PC-9 (cell line): ENCODE measurements at regions not wholly inside any gene's neighbourhood (a gene's known extent, or its start where the extent isn't known, plus 50 kb on each side); places are given as distances from the start of the nearest gene placed in this dataset.

Experiments
- BruUV-seq: library from RNA; stranded (reverse); fragments of 400-500 nt; replicated peaks from 2 replicates; lab custom pipeline; 2021; lab: Mats Ljungman, UMichigan
- CTCF ChIA-PET: fragments of 300-600 bp; sonication (Branson Sonifier 250); formaldehyde crosslinking; loops from one replicate; lab custom pipeline; 2022; ENCODE audit warnings: antibody characterized with exemption; lab: Charles Lee
- POLR2A ChIA-PET: fragments of 300-600 bp; sonication (Branson Sonifier 250); formaldehyde crosslinking; loops from one replicate; lab custom pipeline; 2022; ENCODE audit warnings: antibody characterized with exemption; ENCODE audit not compliant: unreplicated experiment; lab: Charles Lee
- DNase-seq, 2 experiments: peaks; one replicate each; pipeline versions ENCODE4 v3.0.0 to v3.0.0-alpha.2; 2015 to 2022; ENCODE audit warnings: mixed read lengths in 1 of 2
- H2AFZ ChIP-seq: fragments of 200-600 bp; sonication (generic); 2 replicates; pipeline ENCODE4 v1.8.1; 2017; ENCODE audit warnings: antibody characterized with exemption
- H3F3A ChIP-seq: fragments of 200-600 bp; sonication (generic); 2 replicates; pipeline ENCODE4 v1.8.1; 2017; ENCODE audit warnings: antibody characterized with exemption, mild to moderate bottlenecking, low read depth; ENCODE audit not compliant: insufficient read depth
- H3K27ac ChIP-seq: fragments of 200-600 bp; sonication (generic); 2 replicates; pipeline ENCODE4 v1.6.1; 2016; ENCODE audit warnings: mixed run types
- H3K27me3 ChIP-seq: fragments of 200-600 bp; sonication (generic); 2 replicates; pipeline ENCODE4 v1.6.1; 2016; ENCODE audit warnings: low read depth, mixed run types; ENCODE audit not compliant: insufficient read depth
- H3K36me3 ChIP-seq: fragments of 200-600 bp; sonication (generic); 2 replicates; pipeline ENCODE4 v1.6.1; 2016; ENCODE audit warnings: low read depth, mixed run types
- H3K4me1 ChIP-seq: fragments of 200-600 bp; sonication (generic); replicated peaks from 2 replicates; pipeline ENCODE4 v1.6.1; 2016; ENCODE audit warnings: mixed run types; ENCODE audit not compliant: insufficient read depth
- H3K4me2 ChIP-seq: fragments of 200-600 bp; sonication (generic); 2 replicates; pipeline ENCODE4 v1.6.1; 2017; ENCODE audit warnings: mixed run types
- H3K4me3 ChIP-seq: fragments of 200-600 bp; sonication (generic); 2 replicates; pipeline ENCODE4 v1.6.1; 2016; ENCODE audit warnings: mixed run types
- H3K79me2 ChIP-seq: fragments of 200-600 bp; sonication (generic); 2 replicates; pipeline ENCODE4 v1.6.1; 2017; ENCODE audit warnings: low read depth, mixed run types
- H3K9me2 ChIP-seq: fragments of 200-600 bp; sonication (generic); 2 replicates; pipeline ENCODE4 v1.8.1; 2017; ENCODE audit warnings: mild to moderate bottlenecking; ENCODE audit not compliant: insufficient read depth
- H3K9me3 ChIP-seq: fragments of 200-600 bp; sonication (generic); 2 replicates; pipeline ENCODE4 v1.8.1; 2016; ENCODE audit warnings: low read depth; ENCODE audit not compliant: insufficient read depth
- H4K20me1 ChIP-seq: fragments of 200-600 bp; sonication (generic); 2 replicates; pipeline ENCODE4 v1.8.1; 2017; ENCODE audit not compliant: insufficient read depth
- EZH2 ChIP-seq: fragments of 200-600 bp; sonication (generic); IDR thresholded peaks from 2 replicates; pipeline ENCODE4 v1.8.0; 2017; ENCODE audit warnings: antibody characterized with exemption, low read depth
- intact Hi-C: fragments of 100-400 bp; cut with micrococcal nuclease; formaldehyde crosslinking; loops from one replicate; pipeline ENCODE4 v1.10.0; 2022; ENCODE audit not compliant: unreplicated experiment
- TF ChIP-seq, protein P1 (sequence below): fragments of 200-600 bp; sonication (generic); conservative IDR thresholded peaks from 2 replicates; pipeline ENCODE4 v1.6.1; 2017; ENCODE audit warnings: mixed run types, antibody characterized with exemption, mild to moderate bottlenecking, moderate library complexity

DNA sequence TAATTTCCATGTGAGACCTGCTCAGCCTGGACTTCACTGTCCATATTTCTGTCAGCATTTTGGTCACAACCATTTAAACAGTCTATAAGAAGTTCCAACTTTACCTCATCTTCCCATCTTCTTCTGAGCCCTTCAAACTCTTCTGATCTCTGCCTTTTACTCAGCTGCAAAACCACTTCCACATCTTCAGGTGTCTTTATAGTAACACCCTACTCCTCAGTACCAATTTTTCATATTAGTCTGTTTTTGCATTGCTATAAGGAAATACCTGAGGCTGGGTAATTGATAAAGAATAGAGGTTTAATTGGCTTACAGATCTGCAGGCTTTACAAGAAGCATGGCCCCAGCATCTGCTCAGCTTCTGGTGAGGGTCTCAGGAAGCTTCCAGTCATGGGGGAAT, 1648.9 kb upstream of the SLC10A2 start:
- Histone ChIP-seq H4K20me1 (no peaks in the 10 kb centered on the region), H3K4me3 (no peak overlapping the region), H3K36me3 (no peaks in the 10 kb centered on the region), H3K9me3 (no peaks in the 10 kb centered on the region), H3K4me1 (no peaks in the 10 kb centered on the region), H3K4me2 (no peak overlapping the region), H3F3A (no peaks in the 10 kb centered on the region), H3K79me2 (no peaks in the 10 kb centered on the region), H3K27ac (no peak overlapping the region), H3K9me2 (no peaks in the 10 kb centered on the region), H3K27me3 (no peaks in the 10 kb centered on the region), H2AFZ (0 out of 2 replicates have a peak overlapping the region, but pooled peaks have one; percentile 42)
- no peak for DNase-seq
- no TSS peak for BruUV-seq
- POLR2A ChIA-PET = interaction anchor here (0.7 kb wide), 1 partner anchor 11 kb away, joined by 3 read pairs; no protein-coding TSS in a partner anchor
- CTCF ChIA-PET = no interaction called here
- intact Hi-C loops = no loop called here
- TF ChIP-seq, protein P1, sequence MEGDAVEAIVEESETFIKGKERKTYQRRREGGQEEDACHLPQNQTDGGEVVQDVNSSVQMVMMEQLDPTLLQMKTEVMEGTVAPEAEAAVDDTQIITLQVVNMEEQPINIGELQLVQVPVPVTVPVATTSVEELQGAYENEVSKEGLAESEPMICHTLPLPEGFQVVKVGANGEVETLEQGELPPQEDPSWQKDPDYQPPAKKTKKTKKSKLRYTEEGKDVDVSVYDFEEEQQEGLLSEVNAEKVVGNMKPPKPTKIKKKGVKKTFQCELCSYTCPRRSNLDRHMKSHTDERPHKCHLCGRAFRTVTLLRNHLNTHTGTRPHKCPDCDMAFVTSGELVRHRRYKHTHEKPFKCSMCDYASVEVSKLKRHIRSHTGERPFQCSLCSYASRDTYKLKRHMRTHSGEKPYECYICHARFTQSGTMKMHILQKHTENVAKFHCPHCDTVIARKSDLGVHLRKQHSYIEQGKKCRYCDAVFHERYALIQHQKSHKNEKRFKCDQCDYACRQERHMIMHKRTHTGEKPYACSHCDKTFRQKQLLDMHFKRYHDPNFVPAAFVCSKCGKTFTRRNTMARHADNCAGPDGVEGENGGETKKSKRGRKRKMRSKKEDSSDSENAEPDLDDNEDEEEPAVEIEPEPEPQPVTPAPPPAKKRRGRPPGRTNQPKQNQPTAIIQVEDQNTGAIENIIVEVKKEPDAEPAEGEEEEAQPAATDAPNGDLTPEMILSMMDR = no peak
- TF ChIP-seq EZH2 = no peak

DNA sequence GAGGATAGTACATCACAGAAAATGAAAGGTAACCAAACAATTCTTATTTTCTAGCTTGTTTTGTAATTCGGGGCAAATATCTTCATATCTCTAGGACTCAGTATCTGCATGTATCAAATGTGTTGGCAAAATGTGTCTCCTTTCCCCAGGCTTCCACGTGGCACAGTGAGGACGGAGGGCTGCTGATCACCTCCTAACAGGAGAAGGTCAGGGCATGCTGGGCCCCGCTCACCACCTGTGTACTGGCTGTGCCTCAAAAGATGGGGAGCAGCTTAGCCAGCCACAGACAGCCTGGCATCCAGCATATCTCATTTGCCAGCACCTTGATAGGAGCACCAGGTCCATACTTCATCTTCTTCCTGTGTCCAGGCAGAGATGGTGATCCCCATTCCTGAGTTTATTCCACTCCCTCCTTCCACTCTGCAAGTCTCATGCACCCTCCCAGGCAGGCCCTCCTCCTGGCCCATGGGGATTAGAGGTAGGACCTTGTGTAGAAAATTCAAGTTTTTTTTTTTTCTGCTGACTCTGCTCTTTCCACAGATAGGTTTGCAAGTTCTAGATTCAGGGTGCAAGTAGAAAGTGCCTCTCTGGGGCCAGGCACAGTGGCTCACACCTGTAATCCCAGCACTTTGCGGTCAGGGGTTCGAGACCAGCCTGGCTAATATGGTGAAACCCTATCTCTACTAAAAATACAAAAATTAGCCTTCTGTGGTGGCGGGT, 1639.0 kb upstream of the SLC10A2 start:
- Histone ChIP-seq H3K36me3 (no peaks in the 10 kb centered on the region), H3K79me2 (no peaks in the 10 kb centered on the region), H3K9me3 (no peaks in the 10 kb centered on the region), H3K27ac (no peak overlapping the region), H3K27me3 (no peaks in the 10 kb centered on the region), H4K20me1 (no peaks in the 10 kb centered on the region), H3K9me2 (no peaks in the 10 kb centered on the region), H3K4me1 (no peaks in the 10 kb centered on the region), H3F3A (no peaks in the 10 kb centered on the region), H2AFZ (no peak overlapping the region), H3K4me2 (no peak overlapping the region), H3K4me3 (no peak overlapping the region)
- POLR2A ChIA-PET = interaction anchor here (0.6 kb wide), 1 partner anchor 10 kb away, joined by 3 read pairs; no protein-coding TSS in a partner anchor
- no TSS peak for BruUV-seq
- intact Hi-C loops = no loop called here
- CTCF ChIA-PET = no interaction called here
- TF ChIP-seq EZH2 = no peak
- TF ChIP-seq, protein P1 = no peak
- no peak for DNase-seq

DNA sequence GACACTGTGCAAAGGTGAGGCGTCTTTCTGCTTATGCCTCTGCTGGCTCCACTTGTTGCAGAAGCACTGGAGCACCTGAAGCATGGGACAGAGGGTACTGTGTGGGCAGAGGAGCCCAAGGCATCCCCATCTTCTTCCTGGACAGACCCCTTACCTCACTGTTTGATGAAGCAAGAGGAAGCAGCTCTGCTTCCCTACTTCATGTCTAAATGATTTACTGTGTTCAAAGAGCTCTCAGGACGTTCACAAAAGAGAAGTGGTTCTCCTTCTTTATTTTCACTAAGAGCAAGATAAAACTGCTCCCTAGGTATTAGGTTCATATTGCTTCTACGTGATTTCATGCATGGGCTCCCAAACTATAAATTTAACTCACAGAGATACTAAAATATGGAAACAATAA, 1635.4 kb upstream of the SLC10A2 start:
- Histone ChIP-seq H3K27ac (no peak overlapping the region), H4K20me1 (no peaks in the 10 kb centered on the region), H3K79me2 (no peaks in the 10 kb centered on the region), H3K4me3 (no peak overlapping the region), H3K36me3 (no peaks in the 10 kb centered on the region), H3K9me3 (no peaks in the 10 kb centered on the region), H2AFZ (no peak overlapping the region), H3K27me3 (no peaks in the 10 kb centered on the region), H3K9me2 (no peaks in the 10 kb centered on the region), H3K4me1 (no peaks in the 10 kb centered on the region), H3K4me2 (no peak overlapping the region), H3F3A (no peaks in the 10 kb centered on the region)
- TF ChIP-seq EZH2 = no peak
- TF ChIP-seq, protein P1 = no peak
- no peak for DNase-seq
- intact Hi-C loops = no loop called here
- POLR2A ChIA-PET = no interaction called here
- BruUV-seq = no TSS peak
- CTCF ChIA-PET = no interaction called here
